ENCODE measurements at regions not wholly inside any gene's neighbourhood (a gene's known extent, or its start where the extent isn't known, plus 50 kb on each side); places are given as distances from the start of the nearest gene placed in this dataset.

DNA sequence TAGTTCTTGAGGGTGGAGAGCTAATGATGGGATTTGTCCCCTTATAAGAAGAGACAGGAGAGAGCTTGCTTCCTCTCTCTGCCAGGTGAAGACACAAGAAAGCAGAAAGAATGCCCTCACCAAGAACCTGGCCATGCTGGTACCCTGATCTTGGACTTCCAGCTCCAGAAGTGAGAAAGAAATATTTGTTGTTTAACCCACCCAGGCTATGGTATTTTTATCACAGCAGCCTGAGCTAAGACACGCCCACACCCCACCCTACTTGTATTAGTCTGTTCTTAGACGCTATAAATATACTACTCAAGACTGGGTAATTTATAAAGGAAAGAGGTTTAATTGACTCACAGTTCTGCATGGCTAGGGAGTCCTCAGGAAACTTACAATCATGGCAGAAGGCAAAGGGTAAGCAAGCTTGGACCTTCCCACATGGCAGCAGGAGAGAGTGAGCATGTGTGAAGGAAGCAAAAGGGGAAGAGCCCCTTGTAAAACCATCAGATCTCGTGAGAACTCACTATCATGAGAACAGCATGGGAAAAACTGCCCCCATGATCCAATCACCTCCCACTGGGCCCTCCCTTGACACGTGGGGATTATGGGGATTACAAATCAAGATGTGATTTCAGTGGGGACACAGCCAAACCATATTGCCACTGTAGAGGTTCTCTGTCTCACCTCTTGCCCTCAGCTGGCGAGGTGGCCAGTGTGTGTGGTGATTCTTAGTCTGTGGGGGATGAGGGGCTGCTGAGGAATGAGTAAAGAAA, 57.4 kb upstream of the RCBTB2 start:
- TF ChIP-seq TAF1 (IDR thresholded peaks at IDR 0.05; ENCODE audit: low read depth) (no peak), CREB1 (IDR thresholded peaks at IDR 0.05; ENCODE audit: low read depth) (no peak), EGR1 (IDR thresholded peaks at IDR 0.05) (no peak), FOXM1 (IDR thresholded peaks at IDR 0.05; ENCODE audit: borderline replicate concordance, low read depth) (no peak), YY1 (IDR thresholded peaks at IDR 0.05; ENCODE audit: low read depth) (no peak), RAD21 (IDR thresholded peaks at IDR 0.05; ENCODE audit: low read depth) (no peak), CEBPB (IDR thresholded peaks at IDR 0.05) (no peak)
- TF ChIP-seq, protein P1, sequence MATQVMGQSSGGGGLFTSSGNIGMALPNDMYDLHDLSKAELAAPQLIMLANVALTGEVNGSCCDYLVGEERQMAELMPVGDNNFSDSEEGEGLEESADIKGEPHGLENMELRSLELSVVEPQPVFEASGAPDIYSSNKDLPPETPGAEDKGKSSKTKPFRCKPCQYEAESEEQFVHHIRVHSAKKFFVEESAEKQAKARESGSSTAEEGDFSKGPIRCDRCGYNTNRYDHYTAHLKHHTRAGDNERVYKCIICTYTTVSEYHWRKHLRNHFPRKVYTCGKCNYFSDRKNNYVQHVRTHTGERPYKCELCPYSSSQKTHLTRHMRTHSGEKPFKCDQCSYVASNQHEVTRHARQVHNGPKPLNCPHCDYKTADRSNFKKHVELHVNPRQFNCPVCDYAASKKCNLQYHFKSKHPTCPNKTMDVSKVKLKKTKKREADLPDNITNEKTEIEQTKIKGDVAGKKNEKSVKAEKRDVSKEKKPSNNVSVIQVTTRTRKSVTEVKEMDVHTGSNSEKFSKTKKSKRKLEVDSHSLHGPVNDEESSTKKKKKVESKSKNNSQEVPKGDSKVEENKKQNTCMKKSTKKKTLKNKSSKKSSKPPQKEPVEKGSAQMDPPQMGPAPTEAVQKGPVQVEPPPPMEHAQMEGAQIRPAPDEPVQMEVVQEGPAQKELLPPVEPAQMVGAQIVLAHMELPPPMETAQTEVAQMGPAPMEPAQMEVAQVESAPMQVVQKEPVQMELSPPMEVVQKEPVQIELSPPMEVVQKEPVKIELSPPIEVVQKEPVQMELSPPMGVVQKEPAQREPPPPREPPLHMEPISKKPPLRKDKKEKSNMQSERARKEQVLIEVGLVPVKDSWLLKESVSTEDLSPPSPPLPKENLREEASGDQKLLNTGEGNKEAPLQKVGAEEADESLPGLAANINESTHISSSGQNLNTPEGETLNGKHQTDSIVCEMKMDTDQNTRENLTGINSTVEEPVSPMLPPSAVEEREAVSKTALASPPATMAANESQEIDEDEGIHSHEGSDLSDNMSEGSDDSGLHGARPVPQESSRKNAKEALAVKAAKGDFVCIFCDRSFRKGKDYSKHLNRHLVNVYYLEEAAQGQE (IDR thresholded peaks at IDR 0.05; ENCODE audit: low read depth): no peak

DNA sequence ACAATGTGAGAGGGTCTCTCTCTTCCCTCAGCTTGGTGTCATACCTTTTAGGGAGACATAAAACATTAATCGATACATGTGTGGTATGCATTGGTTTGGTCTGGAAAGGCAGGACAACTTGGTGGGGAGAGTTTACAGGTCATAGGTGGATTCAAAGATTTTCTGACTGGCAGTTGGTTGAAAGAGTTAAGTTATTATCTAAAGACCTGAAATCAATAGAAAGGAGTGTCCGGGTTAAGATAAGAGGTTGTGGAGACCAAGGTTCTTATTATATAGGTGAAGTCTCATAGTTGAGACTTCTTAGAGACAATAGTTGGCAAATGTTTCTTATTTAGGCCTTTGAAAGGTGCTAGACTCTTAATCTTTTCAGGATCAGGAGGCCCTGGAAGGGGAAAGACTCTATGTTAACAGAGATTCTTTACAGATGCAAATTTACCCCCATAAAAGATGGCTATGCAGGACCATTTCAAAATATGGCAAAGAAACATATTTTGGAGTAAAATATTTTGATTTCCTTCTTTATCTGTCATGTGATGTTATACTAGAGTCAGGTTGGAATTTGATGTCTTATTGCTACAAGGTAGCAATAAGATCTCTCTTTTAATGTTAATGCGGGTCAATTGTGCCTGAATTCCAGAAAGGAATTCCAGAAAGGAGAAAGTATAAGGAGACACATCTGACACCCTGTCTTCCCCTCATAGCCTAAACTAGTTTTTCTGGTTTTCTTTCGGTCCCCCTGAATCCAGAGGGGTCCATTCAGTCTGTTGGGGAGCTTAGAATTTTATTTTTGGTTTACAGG, 59.2 kb upstream of the RCBTB2 start:
- TF ChIP-seq TAF1 (IDR thresholded peaks at IDR 0.05; ENCODE audit: low read depth) (no peak), RAD21 (IDR thresholded peaks at IDR 0.05; ENCODE audit: low read depth) (no peak), EP300 (IDR thresholded peaks at IDR 0.05; ENCODE audit: borderline replicate concordance) (no peak), EGR1 (IDR thresholded peaks at IDR 0.05) (no peak), TCF12 (IDR thresholded peaks at IDR 0.05; ENCODE audit: low read depth) (no peak), CREB1 (IDR thresholded peaks at IDR 0.05; ENCODE audit: low read depth) (no peak), CEBPB (IDR thresholded peaks at IDR 0.05) (no peak), YY1 (IDR thresholded peaks at IDR 0.05; ENCODE audit: low read depth) (no peak), NFIC (IDR thresholded peaks at IDR 0.05) (no peak), FOXM1 (IDR thresholded peaks at IDR 0.05; ENCODE audit: borderline replicate concordance, low read depth) (no peak), TEAD4 (IDR thresholded peaks at IDR 0.05) (no peak), ZBTB7A (IDR thresholded peaks at IDR 0.05; ENCODE audit: low read depth) (no peak)
- TF ChIP-seq, protein P1 (IDR thresholded peaks at IDR 0.05; ENCODE audit: low read depth): no peak
- TF ChIP-seq, protein P2, sequence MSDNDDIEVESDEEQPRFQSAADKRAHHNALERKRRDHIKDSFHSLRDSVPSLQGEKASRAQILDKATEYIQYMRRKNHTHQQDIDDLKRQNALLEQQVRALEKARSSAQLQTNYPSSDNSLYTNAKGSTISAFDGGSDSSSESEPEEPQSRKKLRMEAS (IDR thresholded peaks at IDR 0.05): no peak
- TF ChIP-seq, protein P3, sequence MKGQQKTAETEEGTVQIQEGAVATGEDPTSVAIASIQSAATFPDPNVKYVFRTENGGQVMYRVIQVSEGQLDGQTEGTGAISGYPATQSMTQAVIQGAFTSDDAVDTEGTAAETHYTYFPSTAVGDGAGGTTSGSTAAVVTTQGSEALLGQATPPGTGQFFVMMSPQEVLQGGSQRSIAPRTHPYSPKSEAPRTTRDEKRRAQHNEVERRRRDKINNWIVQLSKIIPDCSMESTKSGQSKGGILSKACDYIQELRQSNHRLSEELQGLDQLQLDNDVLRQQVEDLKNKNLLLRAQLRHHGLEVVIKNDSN (IDR thresholded peaks at IDR 0.05): no peak

DNA sequence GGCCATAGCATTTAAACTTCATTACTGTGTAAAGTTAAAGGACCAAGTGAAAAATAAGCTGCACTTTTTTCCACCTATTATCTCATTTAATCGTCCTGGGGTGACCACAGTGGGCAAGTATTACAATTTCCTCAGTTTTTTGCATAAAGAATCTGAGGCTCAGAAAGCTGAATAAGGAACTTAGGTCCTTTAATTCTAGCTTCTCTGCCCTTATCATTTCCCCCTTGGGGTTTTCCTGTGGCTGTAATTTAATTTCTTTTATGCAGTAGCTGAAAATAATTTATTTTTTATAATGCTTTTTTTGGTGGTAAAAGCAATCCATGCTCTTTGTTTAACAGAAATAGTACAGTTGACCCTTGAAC, 59.8 kb upstream of the RCBTB2 start:
- TF ChIP-seq TCF12 (IDR thresholded peaks at IDR 0.05; ENCODE audit: low read depth) (no peak), FOXM1 (IDR thresholded peaks at IDR 0.05; ENCODE audit: borderline replicate concordance, low read depth) (no peak)

DNA sequence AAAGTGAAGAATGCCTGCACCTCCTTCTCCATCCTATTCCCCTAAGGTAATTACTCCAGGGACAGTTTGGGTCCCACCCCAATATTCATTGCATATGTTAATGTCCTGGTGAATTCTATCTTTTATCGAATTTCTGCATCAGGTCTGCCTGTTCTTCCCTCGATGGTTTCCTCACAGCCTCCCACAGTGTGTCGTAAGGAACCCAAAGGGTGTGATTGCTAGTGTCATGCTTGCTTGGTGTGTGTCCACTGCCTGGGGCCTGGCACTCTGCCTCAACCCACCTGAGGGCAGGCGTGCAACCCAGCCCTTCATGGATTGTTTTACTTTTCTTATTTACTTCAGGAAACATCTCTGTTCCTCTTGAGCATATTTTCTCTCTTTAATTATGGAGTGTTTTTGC, 60.2 kb upstream of the CYSLTR2 start:
- TF ChIP-seq FOXM1 (IDR thresholded peaks at IDR 0.05; ENCODE audit: borderline replicate concordance, low read depth) (no peak), RAD21 (IDR thresholded peaks at IDR 0.05; ENCODE audit: low read depth) (no peak), TCF12 (IDR thresholded peaks at IDR 0.05; ENCODE audit: low read depth) (no peak), TEAD4 (IDR thresholded peaks at IDR 0.05) (no peak)

DNA sequence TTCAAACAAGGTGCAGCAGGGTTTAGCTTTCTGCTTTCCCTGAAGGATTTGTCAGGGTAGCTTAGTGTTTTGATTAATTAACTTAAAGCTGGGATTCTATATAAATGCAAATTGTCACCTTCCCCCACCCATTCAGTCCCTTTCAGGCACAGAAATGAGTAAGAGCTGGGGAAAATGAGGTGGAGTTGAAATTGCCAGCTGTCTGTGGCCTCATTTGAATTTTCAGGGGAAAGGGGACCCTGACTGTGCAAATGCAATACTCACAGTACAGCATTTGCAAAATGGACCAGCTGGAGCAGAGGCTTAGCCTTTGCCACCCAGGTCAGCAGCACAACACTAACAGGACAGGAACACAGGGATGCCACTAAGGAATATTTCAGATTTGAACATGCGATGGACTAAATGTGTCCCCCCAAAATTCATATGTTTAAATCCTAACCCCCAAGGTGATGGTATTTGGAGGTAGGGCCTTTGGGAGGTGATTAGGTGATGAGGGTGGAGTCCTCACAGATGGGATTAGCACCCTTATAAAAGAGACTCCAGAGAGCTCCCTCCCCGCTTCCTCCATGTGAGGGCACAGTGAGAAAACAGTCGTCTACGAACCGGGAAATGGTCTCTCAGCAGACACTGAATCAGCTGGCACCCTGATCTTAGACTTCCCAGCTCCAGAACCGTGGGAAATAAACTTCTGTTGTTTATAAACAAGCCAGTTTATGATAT, 59.5 kb upstream of the CYSLTR2 start:
- no peak for TF ChIP-seq CREB1 (IDR thresholded peaks at IDR 0.05; ENCODE audit: low read depth)
- TF ChIP-seq EP300 (IDR thresholded peaks at IDR 0.05; ENCODE audit: borderline replicate concordance): no peak
- TF ChIP-seq, protein P3 (IDR thresholded peaks at IDR 0.05): no peak
- no peak for TF ChIP-seq ZBTB7A (IDR thresholded peaks at IDR 0.05; ENCODE audit: low read depth)

Data from Ishikawa (cell line).